ENCODE measurements at regions not wholly inside any gene's neighbourhood (a gene's known extent, or its start where the extent isn't known, plus 50 kb on each side); places are given as distances from the start of the nearest gene placed in this dataset.

GRCh38 chr5:56538580-56538979 is 276.8 kb upstream of the MAP3K1 start:
- intact Hi-C loops (cut with DNase I) = no loop called here
- no peak for ATAC-seq (ENCODE audit: low FRiP score)
- no peak for DNase-seq

DNA sequence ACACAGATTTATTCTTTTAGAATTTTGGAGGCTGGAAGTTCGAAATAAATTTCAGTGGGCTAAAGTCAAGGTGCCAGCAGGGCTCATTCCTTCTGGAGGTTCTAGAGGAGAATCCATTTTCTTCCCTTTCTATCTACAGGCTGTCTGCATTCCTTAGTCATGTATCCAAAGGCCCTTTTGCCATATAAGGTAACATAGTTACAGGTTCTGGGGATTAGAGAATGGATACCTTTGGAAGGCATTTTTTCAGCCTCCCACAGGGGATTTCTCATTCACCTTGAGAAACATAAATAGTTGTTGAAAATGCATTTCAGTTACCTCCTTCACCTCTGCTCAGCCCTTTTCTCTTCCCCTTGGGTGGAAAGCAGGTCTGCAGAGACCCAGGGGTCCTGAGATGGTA is 280.0 kb upstream of the MAP3K1 start:
- Histone ChIP-seq H3K4me3 (ENCODE audit: low read length in 2 of 2) (no peak overlapping the region), H3K36me3 (ENCODE audit: control insufficient read depth in 1 of 2, insufficient read depth in 2 of 2, low read length in 1 of 2) (no peaks in the 10 kb centered on the region), H3K4me1 (ENCODE audit: control insufficient read depth in 1 of 2, insufficient read depth in 2 of 2, low read length in 2 of 2) (no peaks in the 10 kb centered on the region), H3K9me3 (ENCODE audit: control insufficient read depth, low read length) (no peaks in the 10 kb centered on the region), H3K27me3 (ENCODE audit: control insufficient read depth in 1 of 2, insufficient read depth in 2 of 2, low read length in 1 of 2) (no peaks in the 10 kb centered on the region), H3K27ac (ENCODE audit: low read depth in 1 of 2, low read length in 2 of 2) (no peak overlapping the region)
- ATAC-seq (ENCODE audit: low FRiP score) (no peak), DNase-seq (no peak)
- WGBS, 2 donors = 91 to 95% methylated on average over 1 of the region's 1 CpG
- intact Hi-C loops (cut with DNase I) = no loop called here

More at GRCh38 chr5:56538580-56538979, 276.8 kb upstream of the MAP3K1 start:
- no peaks in the 10 kb centered on the region for H3K4me1 ChIP-seq (ENCODE audit: control insufficient read depth in 1 of 2, insufficient read depth in 2 of 2, low read length in 2 of 2)
- H3K27me3 ChIP-seq (ENCODE audit: control insufficient read depth in 1 of 2, insufficient read depth in 2 of 2, low read length in 1 of 2) = no peaks in the 10 kb centered on the region
- no peak overlapping the region for H3K27ac ChIP-seq (ENCODE audit: low read depth in 1 of 2, low read length in 2 of 2)
- no peaks in the 10 kb centered on the region for H3K36me3 ChIP-seq (ENCODE audit: control insufficient read depth in 1 of 2, insufficient read depth in 2 of 2, low read length in 1 of 2)
- H3K4me3 ChIP-seq (ENCODE audit: low read length in 2 of 2) = no peak overlapping the region
- 97 to 99% methylated on average over 6 of the region's 6 CpGs for WGBS, 2 donors
- no peaks in the 10 kb centered on the region for H3K9me3 ChIP-seq (ENCODE audit: control insufficient read depth, low read length)

DNA sequence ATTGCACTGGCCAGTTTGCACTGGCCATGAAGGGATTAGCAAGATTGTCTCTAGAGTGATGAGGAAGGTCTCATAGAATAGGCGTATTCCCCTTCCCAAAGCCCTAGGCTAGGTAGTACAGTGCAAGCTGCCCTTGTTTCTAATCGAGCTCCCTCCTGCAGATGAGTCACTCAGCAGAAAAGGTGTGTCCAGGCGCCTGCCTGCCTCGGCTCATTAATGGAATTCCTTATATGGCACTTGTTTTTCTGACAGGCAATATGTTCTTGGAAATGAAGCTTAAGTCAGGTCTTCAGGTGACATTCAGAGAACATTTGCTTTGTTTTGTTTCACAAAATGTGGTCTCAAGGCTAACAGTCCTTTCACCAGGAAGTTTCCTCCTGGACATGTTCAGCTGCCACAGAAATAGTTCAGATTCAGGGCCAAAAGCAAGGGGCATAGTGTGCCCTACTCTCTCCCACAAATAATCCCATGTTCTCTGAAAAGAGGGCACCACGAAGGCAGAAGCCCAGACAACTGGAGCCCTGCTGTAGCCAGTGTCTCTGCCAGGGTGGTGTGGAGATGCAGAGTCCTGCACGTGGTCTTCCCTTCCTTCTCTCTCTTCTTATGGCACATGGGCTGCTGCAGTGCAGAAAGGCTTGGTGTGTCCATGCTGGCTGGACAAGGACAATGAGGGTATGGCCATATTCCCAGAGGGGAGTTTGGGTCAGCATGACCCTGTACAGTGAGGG is 281.1 kb upstream of the MAP3K1 start:
- H3K36me3 ChIP-seq (ENCODE audit: control insufficient read depth in 1 of 2, insufficient read depth in 2 of 2, low read length in 1 of 2) = no peaks in the 10 kb centered on the region
- ATAC-seq (ENCODE audit: low FRiP score) (peak; percentile 26), DNase-seq (no peak)
- intact Hi-C loops (cut with DNase I) = no loop called here
- H3K4me1 ChIP-seq (ENCODE audit: control insufficient read depth in 1 of 2, insufficient read depth in 2 of 2, low read length in 2 of 2) = no peaks in the 10 kb centered on the region
- no peak overlapping the region for H3K27ac ChIP-seq (ENCODE audit: low read depth in 1 of 2, low read length in 2 of 2)
- 79 to 80% methylated on average over 6 of the region's 6 CpGs for WGBS, 2 donors
- no peaks in the 10 kb centered on the region for H3K27me3 ChIP-seq (ENCODE audit: control insufficient read depth in 1 of 2, insufficient read depth in 2 of 2, low read length in 1 of 2)
- no peaks in the 10 kb centered on the region for H3K9me3 ChIP-seq (ENCODE audit: control insufficient read depth, low read length)
- H3K4me3 ChIP-seq (ENCODE audit: low read length in 2 of 2) = no peak overlapping the region

GRCh38 chr5:56532466-56532865 is 282.9 kb upstream of the MAP3K1 start:
- DNase-seq (no peak), ATAC-seq (ENCODE audit: low FRiP score) (no peak)
- Histone ChIP-seq H3K4me3 (ENCODE audit: low read length in 2 of 2) (no peak overlapping the region), H3K27ac (ENCODE audit: low read depth in 1 of 2, low read length in 2 of 2) (no peak overlapping the region), H3K27me3 (ENCODE audit: control insufficient read depth in 1 of 2, insufficient read depth in 2 of 2, low read length in 1 of 2) (no peaks in the 10 kb centered on the region), H3K9me3 (ENCODE audit: control insufficient read depth, low read length) (no peaks in the 10 kb centered on the region), H3K36me3 (ENCODE audit: control insufficient read depth in 1 of 2, insufficient read depth in 2 of 2, low read length in 1 of 2) (no peaks in the 10 kb centered on the region), H3K4me1 (ENCODE audit: control insufficient read depth in 1 of 2, insufficient read depth in 2 of 2, low read length in 2 of 2) (no peaks in the 10 kb centered on the region)
- intact Hi-C loops (cut with DNase I) = no loop called here
- 59 to 77% methylated on average over 3 of the region's 3 CpGs for WGBS, 2 donors

GRCh38 chr5:56530626-56531138 is 284.7 kb upstream of the MAP3K1 start:
- Histone ChIP-seq H3K4me1 (ENCODE audit: control insufficient read depth in 1 of 2, insufficient read depth in 2 of 2, low read length in 2 of 2) (no peaks in the 10 kb centered on the region), H3K9me3 (ENCODE audit: control insufficient read depth, low read length) (no peaks in the 10 kb centered on the region), H3K4me3 (ENCODE audit: low read length in 2 of 2) (no peak overlapping the region), H3K36me3 (ENCODE audit: control insufficient read depth in 1 of 2, insufficient read depth in 2 of 2, low read length in 1 of 2) (no peaks in the 10 kb centered on the region), H3K27ac (ENCODE audit: low read depth in 1 of 2, low read length in 2 of 2) (no peak overlapping the region), H3K27me3 (ENCODE audit: control insufficient read depth in 1 of 2, insufficient read depth in 2 of 2, low read length in 1 of 2) (no peaks in the 10 kb centered on the region)
- DNase-seq (no peak), ATAC-seq (ENCODE audit: low FRiP score) (no peak)
- intact Hi-C loops (cut with DNase I) = no loop called here
- 97 to 98% methylated on average over 2 of the region's 2 CpGs for WGBS, 2 donors

- Histone ChIP-seq H3K27me3 (ENCODE audit: control insufficient read depth in 1 of 2, insufficient read depth in 2 of 2, low read length in 1 of 2) (no peaks in the 10 kb centered on the region), H3K4me3 (ENCODE audit: low read length in 2 of 2) (no peak overlapping the region), H3K36me3 (ENCODE audit: control insufficient read depth in 1 of 2, insufficient read depth in 2 of 2, low read length in 1 of 2) (no peaks in the 10 kb centered on the region), H3K27ac (ENCODE audit: low read depth in 1 of 2, low read length in 2 of 2) (no peak overlapping the region), H3K9me3 (ENCODE audit: control insufficient read depth, low read length) (no peaks in the 10 kb centered on the region), H3K4me1 (ENCODE audit: control insufficient read depth in 1 of 2, insufficient read depth in 2 of 2, low read length in 2 of 2) (peaks cover 0 to 3% of the 10 kb centered on the region in 2 donors)
- no peak for DNase-seq
- ATAC-seq (ENCODE audit: low FRiP score) = no peak
- intact Hi-C loops (cut with DNase I) = no loop called here
- 91 to 92% methylated on average over 16 of the region's 16 CpGs for WGBS, 2 donors
Observed at GRCh38 chr5:56529666-56530430, 285.5 kb upstream of the MAP3K1 start.

DNA sequence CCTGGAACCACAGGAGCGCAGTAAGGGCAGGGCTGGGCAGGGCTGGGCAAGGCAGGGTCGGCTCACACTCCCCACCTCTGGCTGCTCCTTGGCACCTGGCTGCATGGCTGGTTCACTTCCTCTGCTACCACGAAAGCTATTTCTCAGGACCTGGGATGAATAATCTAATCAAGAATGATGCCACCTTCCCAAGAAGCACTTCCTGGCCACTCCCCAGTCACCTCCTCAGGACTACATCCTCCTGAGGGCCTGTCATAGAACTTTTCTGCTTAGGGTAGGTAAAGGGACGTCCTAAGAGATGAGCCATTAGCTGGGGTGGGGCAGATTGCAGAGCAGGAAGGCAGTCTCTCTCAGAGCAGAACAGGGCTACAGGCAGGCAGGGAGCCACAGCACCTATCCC is 288.2 kb upstream of the MAP3K1 start:
- H3K4me3 ChIP-seq (ENCODE audit: low read length in 2 of 2) = no peak overlapping the region
- H3K9me3 ChIP-seq (ENCODE audit: control insufficient read depth, low read length) = no peaks in the 10 kb centered on the region
- ATAC-seq (ENCODE audit: low FRiP score) (no peak), DNase-seq (no peak)
- no peaks in the 10 kb centered on the region for H3K27me3 ChIP-seq (ENCODE audit: control insufficient read depth in 1 of 2, insufficient read depth in 2 of 2, low read length in 1 of 2)
- intact Hi-C loops (cut with DNase I) = no loop called here
- no peaks in the 10 kb centered on the region for H3K36me3 ChIP-seq (ENCODE audit: control insufficient read depth in 1 of 2, insufficient read depth in 2 of 2, low read length in 1 of 2)
- H3K27ac ChIP-seq (ENCODE audit: low read depth in 1 of 2, low read length in 2 of 2) = no peak overlapping the region
- WGBS, 2 donors = 27 to 33% methylated on average over 4 of the region's 4 CpGs
- peaks cover 0 to 7% of the 10 kb centered on the region in 2 donors for H3K4me1 ChIP-seq (ENCODE audit: control insufficient read depth in 1 of 2, insufficient read depth in 2 of 2, low read length in 2 of 2)

GRCh38 chr5:56525113-56525512 is 290.2 kb upstream of the MAP3K1 start:
- peak in 1 of 2 donors; percentile 63 for DNase-seq
- ATAC-seq (ENCODE audit: low FRiP score) = no peak
- WGBS, 2 donors = 6% methylated on average over 3 of the region's 3 CpGs
- no peaks in the 10 kb centered on the region for H3K36me3 ChIP-seq (ENCODE audit: control insufficient read depth in 1 of 2, insufficient read depth in 2 of 2, low read length in 1 of 2)
- intact Hi-C loops (cut with DNase I) = no loop called here
- H3K4me3 ChIP-seq (ENCODE audit: low read length in 2 of 2) = no peak overlapping the region
- no peaks in the 10 kb centered on the region for H3K27me3 ChIP-seq (ENCODE audit: control insufficient read depth in 1 of 2, insufficient read depth in 2 of 2, low read length in 1 of 2)
- H3K27ac ChIP-seq (ENCODE audit: low read depth in 1 of 2, low read length in 2 of 2) = no peak overlapping the region
- no peaks in the 10 kb centered on the region for H3K9me3 ChIP-seq (ENCODE audit: control insufficient read depth, low read length)
- peaks cover 0 to 7% of the 10 kb centered on the region in 2 donors for H3K4me1 ChIP-seq (ENCODE audit: control insufficient read depth in 1 of 2, insufficient read depth in 2 of 2, low read length in 2 of 2)
